Esophagus squamous epithelium (tissue), 5 donors: ENCODE measurements at regions not wholly inside any gene's neighbourhood (a gene's known extent, or its start where the extent isn't known, plus 50 kb on each side); places are given as distances from the start of the nearest gene placed in this dataset.

Experiments used
- DNase-seq: peaks from one replicate; lab custom pipeline; 2025; lab: John Stamatoyannopoulos, UW
- H3K27ac ChIP-seq, 4 donors: fragments of 200-600 bp; sonication (generic); one replicate each; pipeline ENCODE4 v1.5.1; 2016 to 2019; ENCODE audit warnings: mild to moderate bottlenecking in 1 of 4
- H3K27me3 ChIP-seq, 4 donors: fragments of 200-600 bp; sonication (generic); 1 replicate in 3 of 4; 2 replicates in 1 of 4; pipeline versions ENCODE4 v1.5.1 to v1.6.0; 2017 to 2021; ENCODE audit warnings: antibody characterized with exemption in 1 of 4
- H3K36me3 ChIP-seq, 3 donors: fragments of 200-600 bp; sonication (generic); one replicate each; pipeline ENCODE4 v1.5.1; 2016 to 2019
- H3K4me1 ChIP-seq, 3 donors: fragments of 200-600 bp; sonication (generic); one replicate each; pipeline ENCODE4 v1.5.1; 2017 to 2019
- H3K4me3 ChIP-seq, 4 donors: fragments of 200-600 bp; sonication (generic); 1 replicate in 3 of 4; 2 replicates in 1 of 4; pipeline ENCODE4 v1.5.1; 2016 to 2019; ENCODE audit warnings: mild to moderate bottlenecking in 2 of 4, moderate library complexity in 1 of 4
- H3K9me3 ChIP-seq, 3 donors: fragments of 200-600 bp; sonication (generic); one replicate each; pipeline ENCODE4 v1.5.1; 2016 to 2019
- POLR2A ChIP-seq, 4 donors: fragments of 450-650 bp; IDR thresholded peaks; one replicate each; pipeline ENCODE4 v1.6.1; 2017; ENCODE audit warnings: antibody characterized with exemption in 4 of 4, mild to moderate bottlenecking in 4 of 4, moderate library complexity in 3 of 4
- WGBS, 2 donors: methylation state at CpG; one replicate each; pipeline ENCODE4 v1.1.5; 2018; 5-methylcytosine and 5-hydroxymethylcytosine counted together
- intact Hi-C: fragments of 100-400 bp; cut with DNase I; formaldehyde crosslinking; loops from one replicate; pipeline ENCODE4 v1.15.0; 2022
- TF ChIP-seq, protein P1 (sequence below), 6 experiments: fragments of 450-650 bp in 4 of 6; fragments of 200-600 bp in 2 of 6; sonication (generic) in 2 of 6; IDR thresholded peaks; one replicate each; pipeline ENCODE4 v1.5.1; 2016 to 2019; ENCODE audit warnings: antibody characterized with exemption in 6 of 6, mild to moderate bottlenecking in 4 of 6, moderate library complexity in 4 of 6
- donor health status: DM: yes; HTN: yes; CAD: no.

- H3K9me3 ChIP-seq: no peaks in the 10 kb centered on the region
- H3K4me3 ChIP-seq: no peak overlapping the region
- no peaks in the 10 kb centered on the region for H3K4me1 ChIP-seq
- intact Hi-C loops: no loop called here
- DNase-seq: no peak
- TF ChIP-seq, protein P1, sequence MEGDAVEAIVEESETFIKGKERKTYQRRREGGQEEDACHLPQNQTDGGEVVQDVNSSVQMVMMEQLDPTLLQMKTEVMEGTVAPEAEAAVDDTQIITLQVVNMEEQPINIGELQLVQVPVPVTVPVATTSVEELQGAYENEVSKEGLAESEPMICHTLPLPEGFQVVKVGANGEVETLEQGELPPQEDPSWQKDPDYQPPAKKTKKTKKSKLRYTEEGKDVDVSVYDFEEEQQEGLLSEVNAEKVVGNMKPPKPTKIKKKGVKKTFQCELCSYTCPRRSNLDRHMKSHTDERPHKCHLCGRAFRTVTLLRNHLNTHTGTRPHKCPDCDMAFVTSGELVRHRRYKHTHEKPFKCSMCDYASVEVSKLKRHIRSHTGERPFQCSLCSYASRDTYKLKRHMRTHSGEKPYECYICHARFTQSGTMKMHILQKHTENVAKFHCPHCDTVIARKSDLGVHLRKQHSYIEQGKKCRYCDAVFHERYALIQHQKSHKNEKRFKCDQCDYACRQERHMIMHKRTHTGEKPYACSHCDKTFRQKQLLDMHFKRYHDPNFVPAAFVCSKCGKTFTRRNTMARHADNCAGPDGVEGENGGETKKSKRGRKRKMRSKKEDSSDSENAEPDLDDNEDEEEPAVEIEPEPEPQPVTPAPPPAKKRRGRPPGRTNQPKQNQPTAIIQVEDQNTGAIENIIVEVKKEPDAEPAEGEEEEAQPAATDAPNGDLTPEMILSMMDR (IDR thresholded peaks at IDR 0.05): no peak
- no peak for TF ChIP-seq POLR2A (IDR thresholded peaks at IDR 0.05)
- WGBS, 2 donors: 28 to 34% methylated on average over 3 of the region's 3 CpGs
- no peaks in the 10 kb centered on the region for H3K36me3 ChIP-seq
- H3K27ac ChIP-seq: no peak overlapping the region
- H3K27me3 ChIP-seq: no peaks in the 10 kb centered on the region
These were observed 159.1 kb upstream of the NDN start for GRCh38 chr15:23846218-23846617.

- WGBS, 2 donors: 66 to 72% methylated on average over 5 to 6 of the region's 6 CpGs
- no peaks in the 10 kb centered on the region for H3K9me3 ChIP-seq
- no peak overlapping the region for H3K27ac ChIP-seq
- intact Hi-C loops: no loop called here
- H3K36me3 ChIP-seq: no peaks in the 10 kb centered on the region
- no peaks in the 10 kb centered on the region for H3K27me3 ChIP-seq
- TF ChIP-seq POLR2A (IDR thresholded peaks at IDR 0.05): no peak
- TF ChIP-seq, protein P1 (IDR thresholded peaks at IDR 0.05): no peak
- no peaks in the 10 kb centered on the region for H3K4me1 ChIP-seq
- DNase-seq: no peak
- H3K4me3 ChIP-seq: no peak overlapping the region
These were observed 163.6 kb upstream of the NDN start for GRCh38 chr15:23850666-23851065.

- no peaks in the 10 kb centered on the region for H3K36me3 ChIP-seq
- H3K27me3 ChIP-seq: no peaks in the 10 kb centered on the region
- TF ChIP-seq, protein P1 (IDR thresholded peaks at IDR 0.05): no peak
- no peak for DNase-seq
- WGBS, 2 donors: 28 to 36% methylated on average over 2 of the region's 2 CpGs
- no peaks in the 10 kb centered on the region for H3K9me3 ChIP-seq
- H3K4me3 ChIP-seq: no peak overlapping the region
- no peak overlapping the region for H3K27ac ChIP-seq
- H3K4me1 ChIP-seq: no peaks in the 10 kb centered on the region
- intact Hi-C loops: no loop called here
These were observed 164.8 kb upstream of the NDN start for GRCh38 chr15:23851921-23852320.

- 56 to 57% methylated on average over 1 of the region's 1 CpG for WGBS, 2 donors
- no peak for DNase-seq
- intact Hi-C loops: no loop called here
These were observed 166.2 kb upstream of the NDN start for GRCh38 chr15:23853286-23853685.

GRCh38 chr15:23854203-23854911, 167.3 kb upstream of the NDN start:
- intact Hi-C loops: no loop called here
- Histone ChIP-seq H3K4me3 (no peak overlapping the region), H3K27ac (no peak overlapping the region), H3K36me3 (no peaks in the 10 kb centered on the region), H3K4me1 (no peaks in the 10 kb centered on the region), H3K27me3 (no peaks in the 10 kb centered on the region), H3K9me3 (no peaks in the 10 kb centered on the region)
- TF ChIP-seq, protein P1 (IDR thresholded peaks at IDR 0.05): no peak
- no peak for TF ChIP-seq POLR2A (IDR thresholded peaks at IDR 0.05)
- 43 to 47% methylated on average over 5 of the region's 5 CpGs for WGBS, 2 donors
- no peak for DNase-seq

More at GRCh38 chr15:23853286-23853685, 166.2 kb upstream of the NDN start:
- no peaks in the 10 kb centered on the region for H3K4me1 ChIP-seq
- H3K27me3 ChIP-seq: no peaks in the 10 kb centered on the region
- no peak overlapping the region for H3K4me3 ChIP-seq
- no peak overlapping the region for H3K27ac ChIP-seq
- H3K9me3 ChIP-seq: no peaks in the 10 kb centered on the region
- no peaks in the 10 kb centered on the region for H3K36me3 ChIP-seq
- TF ChIP-seq, protein P1 (IDR thresholded peaks at IDR 0.05): no peak
- TF ChIP-seq POLR2A (IDR thresholded peaks at IDR 0.05): no peak
